Heart right ventricle (tissue), 16 donors: ENCODE measurements at regions not wholly inside any gene's neighbourhood (a gene's known extent, or its start where the extent isn't known, plus 50 kb on each side); places are given as distances from the start of the nearest gene placed in this dataset.

Experiments
- ATAC-seq, 8 donors: fragments of 200-7000 bp; cut with Tn5 transposase; one replicate each; pipeline ENCODE4 v1.9.1; 2020; ENCODE audit warnings: mild to moderate bottlenecking in 8 of 8, moderate library complexity in 8 of 8, moderate number of reproducible peaks in 1 of 8
- DNase-seq, 2 donors: peaks; one replicate each; pipeline ENCODE4 v3.0.0-alpha.2; 2020
- H3K27ac ChIP-seq, 10 donors: fragments of 200-600 bp; sonication (generic) in 2 of 10; one replicate each; pipeline versions ENCODE4 v1.5.0 to v1.8.0; 2020 to 2022; ENCODE audit warnings: mild to moderate bottlenecking in 3 of 10
- H3K27me3 ChIP-seq, 7 donors: fragments of 200-600 bp; one replicate each; pipeline ENCODE4 v1.8.0; 2021 to 2022; ENCODE audit warnings: mild to moderate bottlenecking in 2 of 7
- H3K36me3 ChIP-seq, 9 donors: fragments of 200-600 bp; sonication (generic) in 1 of 9; one replicate each; pipeline versions ENCODE4 v1.5.0 to v1.8.0; 2020 to 2022; ENCODE audit warnings: mild to moderate bottlenecking in 2 of 9
- H3K4me1 ChIP-seq, 9 donors: fragments of 200-600 bp; sonication (generic) in 1 of 9; one replicate each; pipeline versions ENCODE4 v1.5.0 to v1.8.0; 2020 to 2022; ENCODE audit warnings: mild to moderate bottlenecking in 4 of 9
- H3K4me3 ChIP-seq, 10 donors: fragments of 200-600 bp; sonication (generic) in 2 of 10; one replicate each; pipeline versions ENCODE4 v1.5.0 to v1.8.0; 2020 to 2022; ENCODE audit warnings: mild to moderate bottlenecking in 7 of 10, moderate library complexity in 2 of 10
- H3K9me3 ChIP-seq, 11 donors: fragments of 200-600 bp in 10 of 11; sonication (generic) in 2 of 11; one replicate each; pipeline versions ENCODE4 v1.5.0 to v1.8.0; 2013 to 2022; ENCODE audit warnings: mild to moderate bottlenecking in 2 of 11, control low read depth in 1 of 11, moderate library complexity in 1 of 11
- CTCF ChIP-seq, 9 donors: fragments of 200-600 bp; sonication (generic) in 2 of 9; IDR thresholded peaks; one replicate each; pipeline versions ENCODE4 v1.5.0 to v1.8.0; 2021 to 2022; ENCODE audit warnings: antibody characterized with exemption in 9 of 9, mild to moderate bottlenecking in 5 of 9, moderate library complexity in 1 of 9
- WGBS, 2 donors: extraction: QIAGEN DNeasy Blood & Tissue Kit; methylation state at CpG; one replicate each; pipeline ENCODE4 v1.1.7; 2013; ENCODE audit warnings: inconsistent platforms in 1 of 2; 5-methylcytosine and 5-hydroxymethylcytosine counted together
- intact Hi-C, 10 donors: fragments of 100-400 bp; cut with DNase I; formaldehyde crosslinking; loops; one replicate each; pipeline versions ENCODE4 v1.11.1 to v1.14.2; 2022
- donor health status: Arrhythmogenic right ventricular cardiomyopathy.
- donor health status: ischemic (EF 13 %, LVEDD 7.1; RV severe dilation, severe dysfunction).
- donor health status: healthy with polysubstance abuse.
- donor health status: DM: no; HTN: yes; CAD: no.
- donor health status: DM: no; HTN: no; CAD: no.
- donor health status: ischemic (EF 25% LVEDD 6.9; RV normal size, moderate dysfunction).
- donor health status: ischemic (EF 25% LVEDD 5.7; RV mildly dilated, moderate dysfunction).
- donor health status: healthy.
- donor health status: DM: yes; HTN: yes; CAD: no.
- donor health status: Ischemic cardiomyopathy.
- donor health status: ischemic (EF 35%, LVEDD 5.7; RV mildly dilated, moderate dysfunction).
- donor health status: nonischemic (EF 11% LVEDD 7.7; RV severe dilation, severe dysfunction).
- donor health status: DM: yes; HTN: yes; CAD: no.
- donor health status: PGD.
- donor health status: ischemic (EF 29% LVEDD 5.4; RV normal size, mild dysfunction).
- donor health status: nonischemic (EF 23%, LVEDD 6.1; RV moderate dilation, normal function).

- peaks cover 0 to 54% (median 13%) of the 10 kb centered on the region in 7 donors for H3K27me3 ChIP-seq
- DNase-seq (no peak), ATAC-seq (no peak)
- H3K4me1 ChIP-seq, result peaks cover 0 to 32% (median 0%) of the 10 kb centered on the region in 9 donors
- no peak overlapping the region for H3K4me3 ChIP-seq
- intact Hi-C loops, result loop anchor here in 1 of 10 donors (10.0 kb wide), 1 partner anchor 108 kb away; the partner anchor contains the start of gene COL5A1
- no peak overlapping the region for H3K27ac ChIP-seq
- no peaks in the 10 kb centered on the region for H3K36me3 ChIP-seq
- H3K9me3 ChIP-seq, result peaks cover 0 to 3% (median 0%) of the 10 kb centered on the region in 11 donors
- TF ChIP-seq CTCF (IDR thresholded peaks at IDR 0.05), result no peak
- 88% methylated on average over 14 of the region's 14 CpGs for WGBS, 2 donors
Observed at GRCh38 chr9:134536931-134537330, 104.7 kb upstream of the COL5A1 start.

- Histone ChIP-seq H3K4me1 (peaks cover 0 to 32% (median 0%) of the 10 kb centered on the region in 9 donors), H3K27ac (peak overlapping the region in 9 of 10 donors; percentile 42 to 67 (median 58)), H3K9me3 (no peaks in the 10 kb centered on the region), H3K36me3 (no peaks in the 10 kb centered on the region), H3K27me3 (peaks cover 0 to 54% (median 13%) of the 10 kb centered on the region in 7 donors), H3K4me3 (no peak overlapping the region)
- ATAC-seq, result peak; percentile 32 to 85 (median 65)
- TF ChIP-seq CTCF (IDR thresholded peaks at IDR 0.05), result no peak
- 61 to 71% methylated on average over 21 of the region's 21 CpGs for WGBS, 2 donors
- intact Hi-C loops, result loop anchor here in 1 of 10 donors (10.0 kb wide), 1 partner anchor 107 kb away; the partner anchor contains the start of gene COL5A1
- no peak for DNase-seq
Observed at GRCh38 chr9:134537951-134538641, 103.5 kb upstream of the COL5A1 start.

- WGBS, 2 donors, result 70 to 78% methylated on average over 21 of the region's 21 CpGs
- Histone ChIP-seq H3K27ac (peak overlapping the region in 7 of 10 donors; percentile 42 to 67 (median 63)), H3K9me3 (no peaks in the 10 kb centered on the region), H3K36me3 (no peaks in the 10 kb centered on the region), H3K4me1 (peaks cover 0 to 32% (median 0%) of the 10 kb centered on the region in 9 donors), H3K4me3 (no peak overlapping the region), H3K27me3 (peaks cover 0 to 48% (median 8%) of the 10 kb centered on the region in 7 donors)
- ATAC-seq (peak in 4 of 8 donors; percentile 12 to 21 (median 16)), DNase-seq (no peak)
- no peak for TF ChIP-seq CTCF (IDR thresholded peaks at IDR 0.05)
- intact Hi-C loops, result loop anchor here in 1 of 10 donors (10.0 kb wide), 1 partner anchor 106 kb away; the partner anchor contains the start of gene COL5A1
Observed at GRCh38 chr9:134538856-134539566, 102.6 kb upstream of the COL5A1 start.

- no peak for TF ChIP-seq CTCF (IDR thresholded peaks at IDR 0.05)
- DNase-seq (no peak), ATAC-seq (peak in 7 of 8 donors; percentile 11 to 55 (median 31))
- Histone ChIP-seq H3K4me1 (peaks cover 0 to 36% (median 0%) of the 10 kb centered on the region in 9 donors), H3K36me3 (no peaks in the 10 kb centered on the region), H3K27ac (peak overlapping the region in 4 of 10 donors; percentile 15 to 67 (median 48)), H3K9me3 (no peaks in the 10 kb centered on the region), H3K4me3 (no peak overlapping the region), H3K27me3 (peaks cover 0 to 42% (median 4%) of the 10 kb centered on the region in 7 donors)
- 48 to 54% methylated on average over 11 of the region's 11 CpGs for WGBS, 2 donors
- intact Hi-C loops, result loop anchor here in 2 of 10 donors (10.0 kb wide), 2 partner anchors 45 to 105 kb away; partner anchors contain the start of gene COL5A1 (in 1 of the 2)
Observed at GRCh38 chr9:134539586-134540194, 101.9 kb upstream of the COL5A1 start.
